Coronary artery (tissue), 2 donors: ENCODE measurements at regions not wholly inside any gene's neighbourhood (a gene's known extent, or its start where the extent isn't known, plus 50 kb on each side); places are given as distances from the start of the nearest gene placed in this dataset.
A peak's percentile ranks its signal among the peaks of the same experiment; 100 is the strongest.

Experiments
- DNase-seq: peaks from one replicate; pipeline ENCODE4 v3.0.0-alpha.2; 2017; ENCODE audit warnings: low spot score
- H3K27ac ChIP-seq, 2 donors: fragments of 200-600 bp; sonication (generic); one replicate each; pipeline ENCODE4 v1.5.1; 2016 to 2019
- H3K4me3 ChIP-seq: fragments of 200-600 bp; sonication (generic); 2 replicates; pipeline ENCODE4 v1.5.1; 2016; ENCODE audit warnings: mild to moderate bottlenecking, moderate library complexity
- TF ChIP-seq, protein P1 (sequence below): fragments of 200-600 bp; sonication (generic); IDR thresholded peaks from one replicate; pipeline ENCODE4 v1.5.1; 2019; ENCODE audit warnings: antibody characterized with exemption

- TF ChIP-seq, protein P1, sequence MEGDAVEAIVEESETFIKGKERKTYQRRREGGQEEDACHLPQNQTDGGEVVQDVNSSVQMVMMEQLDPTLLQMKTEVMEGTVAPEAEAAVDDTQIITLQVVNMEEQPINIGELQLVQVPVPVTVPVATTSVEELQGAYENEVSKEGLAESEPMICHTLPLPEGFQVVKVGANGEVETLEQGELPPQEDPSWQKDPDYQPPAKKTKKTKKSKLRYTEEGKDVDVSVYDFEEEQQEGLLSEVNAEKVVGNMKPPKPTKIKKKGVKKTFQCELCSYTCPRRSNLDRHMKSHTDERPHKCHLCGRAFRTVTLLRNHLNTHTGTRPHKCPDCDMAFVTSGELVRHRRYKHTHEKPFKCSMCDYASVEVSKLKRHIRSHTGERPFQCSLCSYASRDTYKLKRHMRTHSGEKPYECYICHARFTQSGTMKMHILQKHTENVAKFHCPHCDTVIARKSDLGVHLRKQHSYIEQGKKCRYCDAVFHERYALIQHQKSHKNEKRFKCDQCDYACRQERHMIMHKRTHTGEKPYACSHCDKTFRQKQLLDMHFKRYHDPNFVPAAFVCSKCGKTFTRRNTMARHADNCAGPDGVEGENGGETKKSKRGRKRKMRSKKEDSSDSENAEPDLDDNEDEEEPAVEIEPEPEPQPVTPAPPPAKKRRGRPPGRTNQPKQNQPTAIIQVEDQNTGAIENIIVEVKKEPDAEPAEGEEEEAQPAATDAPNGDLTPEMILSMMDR = no peak
- H3K4me3 ChIP-seq = no peak overlapping the region
- DNase-seq = no peak
- no peak overlapping the region for H3K27ac ChIP-seq
These were observed 610.2 kb upstream of the NOX3 start for GRCh38 chr6:156065849-156066248.

DNA sequence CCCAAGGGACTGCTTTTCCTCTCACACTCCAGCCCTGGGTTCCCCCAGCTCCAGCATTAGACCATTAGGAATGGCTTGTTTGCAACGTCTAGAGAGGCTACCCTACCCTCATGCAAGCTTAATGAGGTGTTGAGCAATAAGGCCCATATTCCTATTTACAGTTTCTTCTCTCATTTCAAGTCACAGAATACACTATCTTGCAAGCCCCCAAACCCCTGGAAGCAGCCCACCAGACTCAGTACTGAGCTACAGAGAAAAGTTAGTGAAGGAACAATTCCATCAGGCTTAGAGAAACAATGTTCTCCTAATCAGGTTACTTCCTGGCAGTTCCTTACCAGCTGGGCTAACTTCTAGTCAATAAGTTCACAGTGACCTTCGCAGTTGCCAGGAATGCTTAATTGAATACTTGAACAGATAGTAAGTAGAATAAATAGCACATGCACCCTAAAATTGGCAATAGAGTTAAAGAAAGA lies 606.5 kb upstream of the NOX3 start:
- Histone ChIP-seq H3K27ac (peak overlapping the region; percentile 44 to 53), H3K4me3 (no peak overlapping the region)
- TF ChIP-seq, protein P1 = no peak
- no peak for DNase-seq

DNA sequence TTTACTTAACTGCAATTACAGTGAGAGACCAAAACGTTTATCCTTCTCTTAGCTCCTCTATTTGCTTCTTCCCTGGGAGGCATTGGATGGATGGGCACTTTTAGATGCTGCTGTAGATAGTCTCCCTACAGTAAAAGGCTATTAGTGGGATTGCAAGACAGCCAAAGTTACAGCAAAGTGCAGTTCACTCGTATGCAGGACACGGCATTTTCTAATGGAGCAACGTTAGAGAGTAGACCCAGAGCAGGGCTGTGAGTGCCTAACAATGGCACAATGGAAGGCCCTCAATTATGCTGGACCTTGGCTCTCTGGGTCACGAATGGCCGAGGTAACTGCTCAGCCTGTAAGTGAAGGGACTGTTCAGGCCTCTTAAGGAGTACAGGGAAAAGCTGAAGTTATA lies 605.8 kb upstream of the NOX3 start:
- H3K4me3 ChIP-seq = no peak overlapping the region
- no peak for DNase-seq
- TF ChIP-seq, protein P1 = no peak
- H3K27ac ChIP-seq = no peak overlapping the region

- no peak for DNase-seq
- Histone ChIP-seq H3K27ac (no peak overlapping the region), H3K4me3 (no peak overlapping the region)
- TF ChIP-seq, protein P1 = no peak
These were observed 604.4 kb upstream of the NOX3 start for GRCh38 chr6:156060013-156060412.

DNA sequence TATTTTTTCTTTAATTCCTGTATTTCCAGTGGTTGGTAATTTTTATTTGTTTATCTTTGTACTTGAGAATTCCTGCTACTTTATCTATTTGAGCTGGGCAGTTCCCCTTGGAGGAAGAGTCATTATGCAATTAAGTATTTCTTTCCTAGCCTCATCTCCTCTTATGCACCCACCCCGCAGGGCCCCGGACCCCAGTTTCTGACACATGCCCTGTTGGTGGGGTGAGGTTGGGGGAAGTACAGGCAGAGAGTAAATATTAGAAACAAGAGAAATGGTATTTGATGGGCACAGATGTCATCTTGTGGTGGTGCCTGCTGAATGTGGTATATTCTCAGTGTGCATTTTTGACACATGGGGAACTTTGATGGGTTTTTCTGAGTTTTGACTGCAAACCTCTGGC lies 602.7 kb upstream of the NOX3 start:
- DNase-seq = no peak
- no peak overlapping the region for H3K4me3 ChIP-seq
- peak overlapping the region; percentile 15 to 46 for H3K27ac ChIP-seq
- TF ChIP-seq, protein P1 = no peak

DNA sequence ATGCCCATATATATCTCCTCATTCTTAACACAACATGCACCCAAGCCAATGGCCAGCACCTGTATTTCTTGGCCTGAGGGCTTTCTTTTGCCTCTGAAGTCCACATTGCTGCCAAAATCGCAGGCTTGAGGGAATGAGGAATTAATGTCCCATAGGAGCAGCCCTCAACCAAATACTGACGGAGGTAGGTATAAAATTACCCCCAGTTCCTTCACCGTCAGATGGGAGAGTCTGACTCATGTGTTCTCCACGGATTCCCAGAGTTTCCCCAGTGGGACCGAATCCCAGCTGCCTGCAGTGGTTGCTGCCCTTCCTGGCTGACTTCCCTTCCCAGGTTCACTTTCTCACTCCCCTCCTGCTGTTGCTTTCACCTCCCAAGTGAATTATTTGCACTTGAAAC lies 602.2 kb upstream of the NOX3 start:
- peak; percentile 80 for DNase-seq
- Histone ChIP-seq H3K27ac (peak overlapping the region; percentile 15 to 33), H3K4me3 (no peak overlapping the region)
- TF ChIP-seq, protein P1 = no peak

DNA sequence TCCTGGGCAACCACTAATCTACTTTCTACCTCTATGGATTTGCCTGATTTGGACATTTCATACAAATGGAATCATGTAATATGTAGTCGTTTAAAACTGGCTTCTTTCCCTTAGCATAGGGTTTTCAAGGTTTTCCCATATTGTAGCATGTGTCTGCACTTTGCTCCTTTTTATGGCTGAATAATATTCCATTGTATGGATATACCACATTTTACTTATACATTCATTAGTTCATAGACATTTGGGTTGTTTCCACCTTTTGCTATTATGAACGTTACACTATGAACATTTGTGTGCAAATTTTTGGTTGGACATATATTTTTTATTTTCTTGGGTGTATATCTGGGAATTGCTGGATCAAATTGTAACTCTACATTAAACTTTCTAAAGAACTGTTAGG lies 600.4 kb upstream of the NOX3 start:
- Histone ChIP-seq H3K4me3 (no peak overlapping the region), H3K27ac (no peak overlapping the region)
- TF ChIP-seq, protein P1 = no peak
- no peak for DNase-seq
